Cardiac muscle cell (in vitro differentiated cells and primary cell): ENCODE measurements at regions not wholly inside any gene's neighbourhood (a gene's known extent, or its start where the extent isn't known, plus 50 kb on each side); places are given as distances from the start of the nearest gene placed in this dataset.

Experiments
- DNase-seq, 2 donors: peaks; one replicate each; pipeline versions ENCODE4 v3.0.0 to v3.0.0-alpha.2; 2010 to 2017; ENCODE audit warnings: low read depth in 1 of 2, low spot score in 1 of 2
- H3K27ac ChIP-seq: fragments of 200-600 bp; sonication (generic); 2 replicates; pipeline ENCODE4 v1.5.1; 2016
- H3K27me3 ChIP-seq: fragments of 200-600 bp; sonication (generic); 2 replicates; pipeline ENCODE4 v1.6.0; 2016; ENCODE audit warnings: control low read depth
- H3K36me3 ChIP-seq: fragments of 200-600 bp; sonication (generic); 2 replicates; pipeline ENCODE4 v1.5.1; 2016; ENCODE audit warnings: control low read depth
- H3K4me1 ChIP-seq: fragments of 200-600 bp; sonication (generic); 2 replicates; pipeline ENCODE4 v1.8.1; 2017; ENCODE audit warnings: low read depth, mild to moderate bottlenecking, mixed run types
- H3K4me3 ChIP-seq: fragments of 200-600 bp; sonication (generic); 2 replicates; pipeline ENCODE4 v1.5.1; 2016; ENCODE audit warnings: mild to moderate bottlenecking
- H3K9me3 ChIP-seq: fragments of 200-600 bp; sonication (generic); 2 replicates; pipeline ENCODE4 v1.5.1; 2017; ENCODE audit warnings: low read depth, mild to moderate bottlenecking, control low read depth
- CTCF ChIP-seq: IDR thresholded peaks from 2 replicates; pipeline ENCODE4 v1.5.1; 2012; ENCODE audit warnings: low read depth, mild to moderate bottlenecking, low read length

- H3K9me3 ChIP-seq: no peaks in the 10 kb centered on the region
- no peaks in the 10 kb centered on the region for H3K36me3 ChIP-seq
- no peaks in the 10 kb centered on the region for H3K27me3 ChIP-seq
- no peak for TF ChIP-seq CTCF
- DNase-seq: no peak
- H3K4me3 ChIP-seq: no peak overlapping the region
- H3K4me1 ChIP-seq: no peaks in the 10 kb centered on the region
- H3K27ac ChIP-seq: no peak overlapping the region
Measured at GRCh38 chr6:16045238-16045637, 83.6 kb upstream of the MYLIP start.

- no peak overlapping the region for H3K27ac ChIP-seq
- no peaks in the 10 kb centered on the region for H3K36me3 ChIP-seq
- no peaks in the 10 kb centered on the region for H3K9me3 ChIP-seq
- no peak for TF ChIP-seq CTCF
- no peaks in the 10 kb centered on the region for H3K27me3 ChIP-seq
- H3K4me3 ChIP-seq: no peak overlapping the region
- no peaks in the 10 kb centered on the region for H3K4me1 ChIP-seq
- no peak for DNase-seq
Measured at GRCh38 chr6:16044211-16044643, 84.7 kb upstream of the MYLIP start.

- no peak overlapping the region for H3K4me3 ChIP-seq
- peak in 1 of 2 donors; percentile 48 for DNase-seq
Measured at GRCh38 chr6:16043171-16044135, 85.4 kb upstream of the MYLIP start.

GRCh38 chr6:16042751-16043150 lies 86.1 kb upstream of the MYLIP start:
- Histone ChIP-seq H3K9me3 (no peaks in the 10 kb centered on the region), H3K27me3 (no peaks in the 10 kb centered on the region), H3K4me1 (no peaks in the 10 kb centered on the region), H3K36me3 (no peaks in the 10 kb centered on the region), H3K4me3 (no peak overlapping the region), H3K27ac (no peak overlapping the region)
- TF ChIP-seq CTCF: no peak
- no peak for DNase-seq

More at GRCh38 chr6:16043171-16044135, 85.4 kb upstream of the MYLIP start:
- no peaks in the 10 kb centered on the region for H3K9me3 ChIP-seq
- no peaks in the 10 kb centered on the region for H3K27me3 ChIP-seq
- H3K27ac ChIP-seq: no peak overlapping the region
- no peak for TF ChIP-seq CTCF
- no peaks in the 10 kb centered on the region for H3K36me3 ChIP-seq
- H3K4me1 ChIP-seq: no peaks in the 10 kb centered on the region

GRCh38 chr6:16041327-16041726 lies 87.6 kb upstream of the MYLIP start:
- H3K27ac ChIP-seq: no peak overlapping the region
- DNase-seq: no peak
- no peaks in the 10 kb centered on the region for H3K36me3 ChIP-seq
- no peaks in the 10 kb centered on the region for H3K9me3 ChIP-seq
- H3K27me3 ChIP-seq: no peaks in the 10 kb centered on the region
- H3K4me1 ChIP-seq: no peaks in the 10 kb centered on the region
- TF ChIP-seq CTCF: no peak
- H3K4me3 ChIP-seq: no peak overlapping the region
